Stimulated activated CD4-positive, alpha-beta T cell treated with anti-CD3 and anti-CD28 coated beads, Interleukin-1b, Interleukin-23, amount 100 ng/mL, for 24 hours (primary cell): ENCODE measurements at regions not wholly inside any gene's neighbourhood (a gene's known extent, or its start where the extent isn't known, plus 50 kb on each side); places are given as distances from the start of the nearest gene placed in this dataset.
"Not testable (repeated sequence)": the region's sequence is repeated elsewhere in the genome, so short reads cannot be mapped to it uniquely, and the experiment has no call there.

Experiments
- DNase-seq, 4 experiments: peaks; one replicate each; pipeline ENCODE4 v3.0.0-alpha.2; 2020; ENCODE audit warnings: low read depth in 4 of 4, low spot score in 1 of 4

GRCh38 chr5:96320797-96321196, 112.3 kb downstream of the PCSK1 start:
- no peak for DNase-seq

GRCh38 chr5:96319981-96320739, 112.9 kb downstream of the PCSK1 start:
- not testable (repeated sequence) for DNase-seq

- no peak for DNase-seq
Measured at GRCh38 chr5:96318569-96319110, 114.4 kb downstream of the PCSK1 start.

- DNase-seq, result no peak
Measured at GRCh38 chr5:96317945-96318344, 115.1 kb downstream of the PCSK1 start.

GRCh38 chr5:96316487-96316886, 116.6 kb downstream of the PCSK1 start:
- no peak for DNase-seq

GRCh38 chr5:96316017-96316416, 117.0 kb downstream of the PCSK1 start:
- DNase-seq, result no peak

GRCh38 chr5:96315431-96315830, 117.6 kb downstream of the PCSK1 start:
- no peak for DNase-seq

GRCh38 chr5:96312383-96312782, 120.7 kb downstream of the PCSK1 start:
- no peak for DNase-seq

- not testable (repeated sequence) for DNase-seq
Measured at GRCh38 chr5:96307047-96307446, 126.0 kb downstream of the PCSK1 start.

GRCh38 chr5:96302174-96302738, 130.8 kb downstream of the PCSK1 start:
- no peak for DNase-seq

- no peak for DNase-seq
Measured at GRCh38 chr5:96300976-96301375, 132.1 kb downstream of the PCSK1 start.

GRCh38 chr5:96297867-96298266, 135.2 kb downstream of the PCSK1 start:
- no peak for DNase-seq

GRCh38 chr5:96297290-96297689, 135.8 kb downstream of the PCSK1 start:
- no peak for DNase-seq

GRCh38 chr5:96294884-96295202, 138.2 kb downstream of the PCSK1 start:
- no peak for DNase-seq

- DNase-seq, result no peak
Measured at GRCh38 chr5:96293966-96294883, 138.8 kb downstream of the PCSK1 start.

- DNase-seq, result no peak
Measured at GRCh38 chr5:96292582-96293247, 140.3 kb downstream of the PCSK1 start.

- peak in 2 of 4 experiments; percentile 1 to 5 for DNase-seq
Measured at GRCh38 chr5:96289287-96289686, 143.8 kb downstream of the PCSK1 start.

GRCh38 chr5:96288845-96289185, 144.2 kb downstream of the PCSK1 start:
- DNase-seq, result no peak

- DNase-seq, result no peak
Measured at GRCh38 chr5:96288166-96288844, 144.7 kb downstream of the PCSK1 start.

- no peak for DNase-seq
Measured at GRCh38 chr5:96287136-96287535, 145.9 kb downstream of the PCSK1 start.

GRCh38 chr5:96285823-96286222, 147.2 kb downstream of the PCSK1 start:
- no peak for DNase-seq
